Stimulated activated CD8-positive, alpha-beta memory T cell treated with anti-CD3 and anti-CD28 coated beads, Interleukin-7, amount 100 ng/mL, for 1 hour (primary cell): ENCODE measurements at regions not wholly inside any gene's neighbourhood (a gene's known extent, or its start where the extent isn't known, plus 50 kb on each side); places are given as distances from the start of the nearest gene placed in this dataset.

Experiments used
- DNase-seq, 2 donors: peaks; one replicate each; pipeline ENCODE4 v3.0.0-alpha.2; 2020; ENCODE audit warnings: low read depth in 2 of 2

DNA sequence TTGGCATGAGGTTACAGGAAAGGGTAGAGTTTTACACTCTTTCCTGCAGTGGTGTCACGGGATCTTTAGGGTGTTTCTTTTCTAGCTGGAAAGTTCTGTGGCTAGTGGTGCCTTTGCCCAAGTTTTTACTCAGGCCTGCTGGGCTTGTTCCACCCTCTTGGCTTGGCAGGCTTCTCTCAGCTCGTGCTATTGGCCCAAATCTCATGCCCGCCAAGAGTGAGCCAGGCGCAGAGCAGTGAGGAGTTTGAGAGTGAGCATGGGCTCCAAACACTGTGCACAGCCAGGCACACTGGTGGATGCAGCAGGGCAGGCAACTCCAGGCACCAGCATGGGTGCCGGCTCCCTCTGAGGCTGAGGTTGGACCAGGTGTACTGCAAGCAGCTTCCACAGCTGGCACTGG, 206.5 kb downstream of the SAMD5 start:
- DNase-seq: no peak

DNA sequence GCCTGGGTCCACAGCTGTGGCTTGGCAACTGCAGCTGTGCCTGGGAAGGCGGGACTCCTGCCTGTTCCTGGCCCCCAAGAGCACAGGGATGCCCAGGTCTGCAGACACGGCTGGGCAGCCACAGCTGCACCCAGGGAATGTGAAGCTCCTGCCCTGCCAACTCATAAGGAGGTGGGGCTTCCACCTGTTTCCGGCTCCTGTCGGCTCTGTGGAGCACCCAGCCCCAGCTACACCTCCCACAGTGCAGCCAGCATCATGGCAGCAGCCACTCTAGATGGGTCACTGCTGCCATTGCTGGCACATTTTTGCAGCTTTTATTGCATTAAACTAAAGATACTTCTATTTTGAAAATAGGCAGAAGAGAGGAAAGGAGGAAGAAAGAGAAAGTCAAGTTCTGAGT, 207.9 kb downstream of the SAMD5 start:
- DNase-seq: no peak

DNA sequence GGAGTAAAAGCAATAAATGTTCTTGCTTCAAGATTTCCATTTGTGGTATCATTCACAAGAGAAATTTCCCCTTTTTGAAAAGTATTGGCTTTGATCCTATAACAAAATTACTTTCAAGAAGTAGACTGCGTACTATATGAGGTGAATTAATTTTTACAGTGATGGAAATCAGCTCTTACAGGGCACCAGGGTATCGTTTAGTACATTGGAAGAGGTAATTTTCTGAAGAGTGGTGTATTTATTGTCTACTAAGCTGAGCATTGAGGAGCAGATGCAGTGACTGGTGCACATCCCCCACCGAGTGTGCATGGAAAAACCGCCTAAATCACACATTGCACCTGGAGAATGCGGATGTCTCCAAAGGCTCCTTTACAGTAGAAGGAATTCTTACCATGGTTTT, 209.5 kb downstream of the SAMD5 start:
- no peak for DNase-seq

DNA sequence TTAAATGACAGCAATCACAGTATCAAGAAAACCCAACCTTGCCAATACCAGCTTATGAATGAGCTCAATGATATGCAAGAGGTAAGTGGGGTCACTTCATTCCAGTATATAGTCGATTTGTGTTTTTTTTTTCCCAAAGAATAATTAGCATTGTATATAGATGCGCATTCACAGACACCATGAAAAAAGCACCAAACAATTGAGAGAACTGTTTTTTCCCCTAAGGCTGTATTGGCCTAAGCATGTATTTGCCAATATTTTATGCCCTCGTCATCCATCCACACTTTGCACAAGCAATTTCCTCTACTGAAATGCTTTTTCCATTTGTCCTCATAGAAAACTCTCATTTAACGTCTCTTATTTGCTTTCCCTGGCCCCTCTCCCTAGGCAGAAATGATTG, 213.7 kb downstream of the SAMD5 start:
- no peak for DNase-seq

DNA sequence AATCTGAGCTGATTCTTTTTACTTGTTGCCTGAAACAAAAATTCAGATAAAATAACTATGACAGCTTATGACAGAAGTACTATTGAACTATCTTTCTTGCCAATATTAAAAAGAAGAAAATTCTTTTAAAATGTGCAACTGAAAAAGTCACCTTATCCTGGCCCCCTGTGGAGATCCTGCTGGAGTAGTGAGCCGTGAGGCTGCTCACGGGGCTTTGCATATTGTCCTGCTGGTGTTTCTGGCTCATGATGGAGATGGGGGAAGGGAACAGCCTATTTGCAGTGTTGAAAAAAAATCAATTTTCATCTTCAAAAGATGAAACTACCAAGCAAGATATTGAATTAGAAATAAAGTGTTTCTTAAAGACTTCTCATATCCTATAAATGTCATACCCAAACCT, 216.0 kb downstream of the SAMD5 start:
- no peak for DNase-seq

DNA sequence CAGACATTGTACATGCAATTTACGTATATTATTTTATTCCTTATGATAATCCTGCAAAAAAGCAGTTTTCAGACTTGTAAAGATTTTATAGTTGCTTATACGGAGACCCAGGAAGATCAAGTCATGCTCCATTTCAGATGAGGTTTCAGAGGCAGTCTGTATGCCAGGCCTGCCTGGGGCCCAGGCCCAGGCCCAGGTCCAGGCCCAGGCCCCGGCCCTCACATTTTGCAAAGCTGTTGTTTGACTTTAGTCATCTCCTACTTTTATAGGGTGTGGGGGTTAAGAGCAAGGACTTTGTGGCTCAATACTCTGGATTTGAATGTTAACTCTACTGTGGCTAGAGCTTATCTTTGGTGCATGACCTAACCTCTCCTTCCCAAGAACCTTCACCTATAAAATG, 217.9 kb downstream of the SAMD5 start:
- no peak for DNase-seq

DNA sequence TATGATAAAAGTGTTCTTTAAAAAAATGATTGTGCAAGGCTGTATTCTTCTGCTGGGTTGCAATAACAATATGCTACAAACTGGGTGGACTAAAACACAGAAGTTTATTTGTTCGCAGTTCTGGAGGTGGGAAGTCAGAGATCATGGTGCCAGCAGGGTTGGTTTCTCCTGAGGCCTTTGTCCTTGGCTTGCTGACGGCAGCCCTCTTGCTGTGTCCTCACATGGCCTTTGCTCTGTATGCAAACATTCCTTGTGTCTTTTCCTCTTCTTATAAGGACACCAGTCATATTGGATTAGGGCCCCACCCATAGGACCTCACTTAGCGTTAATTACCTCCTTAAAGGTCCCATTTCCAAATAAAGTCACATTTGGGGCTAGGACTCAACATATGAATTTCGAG, 220.4 kb downstream of the SAMD5 start:
- DNase-seq: no peak

DNA sequence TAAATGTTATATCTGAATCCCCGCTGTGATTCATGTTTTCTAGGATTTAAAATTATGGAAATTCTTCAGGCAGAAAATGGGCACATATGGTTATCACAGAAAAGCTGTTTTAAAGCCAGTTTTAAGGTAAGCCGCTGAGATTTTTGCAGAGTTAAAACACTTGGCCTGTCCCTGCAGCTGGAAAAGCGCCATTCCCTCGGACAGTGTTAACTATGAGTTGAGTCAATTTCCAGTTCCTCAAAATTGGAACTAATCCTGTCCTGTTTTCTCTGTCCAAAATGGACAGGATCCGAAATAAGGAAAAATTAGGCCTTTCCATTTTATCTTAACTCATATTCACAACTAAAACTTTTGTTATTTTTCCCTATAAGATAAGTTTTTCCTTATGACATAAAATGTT, 225.2 kb downstream of the SAMD5 start:
- no peak for DNase-seq

DNA sequence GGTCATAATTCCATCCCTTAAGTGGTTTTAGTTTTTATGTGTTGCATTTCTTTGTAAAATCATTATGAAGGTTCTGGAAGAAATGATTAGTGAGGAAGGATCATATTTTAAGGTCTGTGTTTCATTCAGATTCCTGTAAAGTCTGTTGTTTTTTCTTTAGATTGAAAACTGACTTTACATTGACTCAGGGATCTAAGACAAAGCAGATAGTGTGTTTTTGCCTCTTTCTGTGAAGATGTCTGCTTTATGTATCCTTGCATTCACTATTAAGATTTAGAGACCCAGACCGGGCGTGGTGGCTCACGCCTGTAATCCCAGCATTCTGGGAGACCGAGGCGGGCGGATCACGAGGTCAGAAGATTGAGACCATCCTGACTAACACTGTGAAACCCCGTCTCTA, 225.7 kb downstream of the SAMD5 start:
- no peak for DNase-seq

DNA sequence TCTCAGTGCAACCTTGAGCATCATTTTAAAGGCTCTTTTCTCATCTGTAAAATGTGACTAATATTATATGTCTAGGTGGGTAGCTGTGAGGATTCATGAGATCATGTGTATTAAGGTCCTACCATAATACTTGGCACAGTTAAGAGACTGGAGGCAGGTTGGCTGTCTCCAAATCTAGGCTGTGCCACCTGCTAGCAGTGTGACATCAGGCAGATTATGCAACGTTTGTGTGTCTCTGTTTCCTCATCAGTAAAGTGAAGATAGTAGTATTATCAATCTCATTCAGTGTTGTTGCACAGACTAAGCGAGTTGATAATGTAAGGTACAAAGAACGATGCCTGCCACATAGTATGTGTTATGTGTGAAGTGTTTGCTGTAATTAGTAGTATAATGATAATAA, 227.4 kb downstream of the SAMD5 start:
- DNase-seq: no peak

DNA sequence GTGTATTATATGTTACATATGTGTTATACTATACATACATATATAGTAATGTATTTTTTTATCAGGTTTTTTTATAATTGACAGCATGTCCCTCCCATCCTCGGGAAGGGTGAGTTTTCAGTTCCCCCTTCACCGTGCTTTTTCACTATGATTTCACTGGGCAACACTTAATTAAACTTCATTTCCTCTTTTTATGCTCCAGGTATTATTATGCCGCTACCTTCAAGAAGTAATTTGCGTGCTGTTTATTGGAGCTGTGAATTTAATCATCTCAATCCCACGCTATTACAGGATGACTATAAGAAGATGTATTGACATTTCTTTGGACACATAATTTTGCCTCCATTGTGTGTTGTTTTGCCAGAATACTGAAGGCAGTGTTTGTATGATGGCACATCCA, 228.6 kb downstream of the SAMD5 start:
- no peak for DNase-seq

DNA sequence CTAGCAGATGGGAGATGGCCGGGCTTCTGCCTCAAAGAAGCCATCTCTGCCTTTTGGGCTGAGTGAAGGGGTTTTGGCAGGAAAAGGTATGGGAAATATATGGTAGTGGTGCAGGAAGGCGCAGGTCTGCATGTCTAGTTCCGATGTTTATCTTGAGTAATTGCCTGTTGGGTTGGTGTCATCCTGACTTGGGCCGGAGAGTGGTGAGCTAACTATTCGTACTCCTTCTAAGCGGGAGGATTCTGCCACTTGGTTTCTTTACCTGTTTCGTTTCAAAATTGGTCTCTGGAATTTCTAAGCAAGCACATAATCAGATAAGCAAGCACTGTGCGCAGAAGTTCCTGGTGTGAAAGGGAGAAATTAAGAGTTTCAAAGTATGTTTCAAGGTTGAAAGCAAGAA, 229.6 kb downstream of the SAMD5 start:
- no peak for DNase-seq

DNA sequence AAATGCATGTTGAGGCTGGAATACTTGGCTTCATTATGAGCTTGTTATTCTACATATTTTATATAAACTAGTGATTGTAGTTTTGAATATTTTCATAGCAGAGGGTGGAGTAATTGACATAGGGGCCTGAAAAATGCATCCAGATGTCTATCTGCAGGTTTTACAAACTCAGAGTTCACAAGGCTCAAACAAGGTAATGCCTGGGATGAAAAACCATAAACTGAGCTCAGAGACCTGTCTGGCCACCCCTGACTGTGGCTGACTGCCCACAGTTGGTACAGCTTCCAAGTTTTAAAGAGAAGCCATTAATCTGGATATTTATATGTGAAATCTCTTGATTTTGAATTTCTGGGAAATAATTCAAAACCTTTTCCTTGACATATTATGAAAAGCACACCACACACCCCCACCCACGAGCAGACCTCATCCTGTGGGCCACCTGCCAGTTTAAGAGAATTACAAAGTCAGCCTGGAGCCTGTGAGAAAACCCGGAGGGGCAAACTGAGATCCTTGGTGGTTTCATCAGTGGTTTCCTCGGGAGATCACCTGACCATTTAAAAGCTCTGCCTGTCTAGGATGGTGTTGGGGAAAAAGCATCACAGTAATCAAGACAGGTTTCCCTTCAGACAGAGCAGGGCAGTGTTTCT, 230.1 kb downstream of the SAMD5 start:
- no peak for DNase-seq

DNA sequence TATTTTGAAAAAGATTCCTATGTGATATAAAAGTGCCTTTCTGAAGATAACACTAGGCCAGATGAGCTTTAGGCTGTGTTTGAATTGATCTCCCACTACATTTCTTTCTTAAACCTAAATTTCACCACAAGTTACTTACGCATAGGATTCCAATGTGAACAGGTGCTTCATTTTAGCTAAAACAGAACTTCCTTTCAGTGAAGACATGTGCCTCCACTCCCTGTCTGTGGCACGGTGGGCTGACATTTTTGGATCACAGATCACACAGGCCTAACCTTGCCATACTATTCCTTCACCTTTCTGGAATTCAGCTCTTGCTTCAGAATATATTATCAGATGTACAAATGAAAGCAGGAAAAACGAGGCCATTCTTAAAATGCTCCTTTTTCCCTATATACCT, 231.8 kb downstream of the SAMD5 start:
- no peak for DNase-seq

DNA sequence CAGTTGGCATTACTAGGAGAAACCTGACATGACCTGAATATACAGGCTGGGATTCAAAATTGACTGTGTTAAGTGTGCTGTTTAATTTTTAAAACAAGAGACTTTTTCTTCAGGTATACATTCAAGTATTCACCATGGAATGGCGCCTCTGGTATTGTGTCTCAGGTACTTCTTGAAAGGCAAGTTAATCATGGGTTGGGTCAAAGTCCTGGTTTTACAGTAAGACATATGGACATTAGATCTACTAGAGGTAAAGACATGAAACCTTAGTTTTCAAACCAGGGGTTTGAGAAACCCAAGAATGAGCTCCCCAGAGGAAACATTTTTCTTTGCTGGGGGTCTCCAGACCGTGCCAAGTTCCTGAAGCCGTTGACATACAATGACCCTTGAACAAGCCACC, 232.4 kb downstream of the SAMD5 start:
- DNase-seq: no peak

DNA sequence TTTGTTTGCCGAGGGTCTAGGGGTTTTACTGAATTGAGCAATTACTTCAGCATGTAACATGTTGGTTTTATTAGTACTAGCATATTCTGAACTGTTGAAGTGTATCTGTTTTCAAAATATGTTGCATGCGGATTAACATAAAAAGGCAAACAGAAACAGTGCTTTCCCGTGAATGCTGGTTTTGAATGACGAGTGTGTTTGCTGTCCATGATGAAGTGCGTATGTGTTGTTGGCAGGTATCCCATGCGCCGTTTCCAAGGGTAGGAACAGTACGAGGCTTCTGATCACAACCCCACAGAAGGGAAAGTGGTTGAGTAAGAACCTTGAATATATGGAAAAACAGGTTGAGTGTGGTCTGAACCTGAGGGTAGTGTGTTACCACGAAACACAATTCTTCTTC, 232.9 kb downstream of the SAMD5 start:
- DNase-seq: no peak

DNA sequence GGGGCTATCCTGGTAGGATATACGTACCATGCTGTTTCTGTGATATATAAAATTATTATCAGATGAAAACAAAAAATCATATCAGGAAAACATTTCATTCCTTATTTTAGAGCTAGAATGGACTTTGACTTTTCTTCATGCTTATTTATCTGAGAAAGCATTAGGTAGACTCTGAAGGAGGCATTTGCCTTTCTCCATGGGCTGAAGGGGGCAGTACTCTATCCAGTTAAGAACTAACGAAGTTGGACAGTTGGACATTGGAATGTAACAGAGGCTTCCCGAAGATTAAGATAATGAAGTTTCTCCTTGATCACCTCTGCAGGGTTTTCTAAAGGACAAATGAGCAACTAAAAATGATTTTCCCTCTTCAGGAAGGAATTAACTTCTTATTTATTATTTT, 233.9 kb downstream of the SAMD5 start:
- no peak for DNase-seq

DNA sequence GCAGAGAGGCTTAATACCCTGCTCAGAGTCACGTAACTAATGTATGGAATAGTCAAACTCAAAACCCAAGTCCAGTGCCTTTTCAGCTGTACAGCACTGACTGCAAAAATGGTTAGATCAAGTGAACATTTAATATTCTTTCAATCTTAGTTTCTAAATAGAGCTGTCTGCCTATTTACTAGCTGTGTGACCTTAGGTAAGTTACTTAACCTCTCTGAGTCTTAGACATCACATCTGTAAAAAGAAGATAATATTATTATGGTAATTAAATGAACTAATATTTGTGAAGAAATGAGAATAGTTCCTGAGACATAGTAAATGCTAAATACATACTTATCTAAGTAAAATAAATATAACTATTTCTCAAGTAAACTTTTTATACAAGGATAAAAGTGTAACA, 235.5 kb downstream of the SAMD5 start:
- DNase-seq: no peak

DNA sequence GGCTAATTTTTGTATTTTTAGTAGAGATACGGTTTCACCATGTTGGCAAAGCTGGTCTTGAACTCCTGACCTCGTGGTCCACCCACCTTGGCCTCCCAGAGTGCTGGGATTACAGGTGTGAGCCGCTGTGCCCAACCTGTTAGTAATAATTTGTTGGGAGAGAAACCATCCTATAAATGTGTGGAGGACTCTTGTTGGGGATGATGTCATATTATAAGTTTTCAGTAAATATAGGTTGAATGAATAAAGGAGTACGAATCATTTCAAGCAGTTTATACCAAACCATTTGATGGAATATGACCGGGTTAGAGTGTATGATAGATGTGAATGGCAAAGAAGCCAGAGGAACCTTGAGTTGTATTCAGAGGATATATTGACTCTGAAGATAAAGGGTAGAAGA, 240.8 kb downstream of the SAMD5 start:
- no peak for DNase-seq

DNA sequence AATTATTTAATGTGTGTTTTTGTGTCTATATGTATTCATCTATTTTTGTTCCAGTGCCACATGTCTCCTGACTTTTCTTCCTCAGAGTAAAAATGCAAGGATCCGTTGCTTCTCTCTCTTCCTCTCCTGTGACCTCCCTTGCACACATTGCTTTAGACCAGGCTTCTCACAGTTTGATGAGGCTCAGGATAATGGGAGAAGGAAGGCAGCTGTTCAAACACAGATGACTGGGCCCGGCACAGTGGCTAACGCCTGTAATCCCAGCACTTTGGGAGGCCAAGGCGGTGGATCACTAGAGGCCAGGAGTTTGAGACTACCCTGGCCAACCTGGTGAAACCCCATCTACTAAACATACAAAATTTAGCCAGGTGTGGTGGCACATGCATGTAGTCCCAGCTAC, 241.9 kb downstream of the SAMD5 start:
- no peak for DNase-seq

DNA sequence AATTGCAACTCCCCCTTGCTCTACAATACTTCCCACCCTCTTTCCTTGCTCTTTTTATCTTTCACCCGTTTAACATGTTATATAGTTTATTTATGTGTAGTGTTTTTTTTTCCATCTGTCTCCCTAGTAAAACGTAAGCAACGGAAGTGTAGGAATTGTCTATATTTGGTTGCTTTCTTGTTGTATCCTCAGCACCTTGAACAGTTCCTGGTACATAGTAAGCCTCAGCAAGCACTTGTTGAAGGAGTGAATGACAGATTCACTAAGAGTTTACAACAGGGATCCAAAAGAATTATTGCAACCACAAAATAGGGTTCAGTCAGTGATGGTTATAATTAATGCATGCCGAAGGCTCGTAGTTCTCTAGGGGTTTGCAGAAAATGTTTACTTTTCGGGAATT, 242.7 kb downstream of the SAMD5 start:
- DNase-seq: no peak

DNA sequence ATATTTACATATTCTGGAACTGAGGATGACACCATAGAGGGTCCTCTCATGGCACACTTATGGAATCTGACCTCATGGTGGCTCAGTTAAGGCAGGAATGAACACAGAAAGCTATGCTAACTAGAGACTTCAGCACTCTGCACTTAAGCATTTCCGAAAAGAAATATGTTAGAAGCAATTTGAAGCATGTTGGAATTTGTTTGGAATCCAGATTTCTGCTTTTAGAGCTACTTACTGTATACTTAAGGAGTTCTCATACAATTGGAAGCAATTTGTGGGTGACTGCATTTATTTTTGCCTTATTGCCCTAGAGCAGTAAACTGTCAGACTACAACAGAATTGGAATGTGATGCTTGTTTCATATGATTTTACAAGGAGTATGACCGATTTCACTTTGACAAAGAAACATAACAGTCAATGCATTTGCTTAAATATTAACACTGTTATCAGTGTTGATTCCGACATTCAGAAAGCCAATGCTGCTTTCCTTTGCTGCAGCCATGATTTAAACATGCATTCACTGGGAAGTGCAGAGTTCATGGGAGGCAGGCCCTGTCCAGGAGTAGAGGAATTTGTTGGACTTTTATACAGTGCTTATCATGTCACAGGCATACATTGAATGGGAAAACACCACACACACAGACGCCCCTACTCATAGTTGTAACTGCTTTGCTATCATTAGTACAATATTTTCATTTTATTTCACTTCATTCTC, 244.4 kb downstream of the SAMD5 start:
- no peak for DNase-seq

DNA sequence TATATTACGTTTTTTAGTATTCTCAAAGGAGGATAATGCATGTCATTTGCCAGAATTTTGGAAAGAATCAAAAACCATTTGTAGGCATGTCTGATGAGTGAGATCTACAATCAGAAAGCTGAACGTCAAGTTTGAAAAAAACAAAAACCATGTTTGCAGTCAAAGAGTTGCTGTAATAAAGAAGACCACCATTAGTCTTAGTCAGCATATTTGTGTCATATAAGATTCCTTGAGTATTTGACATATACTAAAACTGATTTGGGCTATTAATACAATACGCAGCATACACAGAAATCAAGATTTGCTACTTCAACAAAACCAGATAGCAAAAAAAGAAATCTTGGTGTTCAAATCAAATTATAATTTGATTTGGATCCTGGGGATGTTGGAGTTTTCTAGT, 247.5 kb downstream of the SAMD5 start:
- DNase-seq: no peak

DNA sequence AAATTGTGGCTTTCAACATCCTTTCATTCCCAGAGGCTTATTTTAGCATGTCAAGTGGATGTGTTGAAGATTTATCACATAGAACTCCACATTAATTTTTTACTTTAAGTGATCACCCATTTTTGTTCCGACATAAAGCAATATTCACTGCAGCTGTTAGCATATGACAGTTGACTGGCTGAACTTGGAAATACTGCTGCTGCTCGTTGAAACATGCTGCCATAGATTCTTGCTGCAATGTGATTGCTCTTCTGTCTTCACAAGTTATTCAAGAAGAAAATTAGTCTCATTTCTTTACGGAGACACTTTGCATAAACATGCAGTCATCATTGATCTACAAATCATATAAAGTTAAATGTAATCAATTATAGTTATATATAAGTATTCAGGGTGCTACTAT, 248.4 kb downstream of the SAMD5 start:
- DNase-seq: no peak
